ENCODE measurements at regions not wholly inside any gene's neighbourhood (a gene's known extent, or its start where the extent isn't known, plus 50 kb on each side); places are given as distances from the start of the nearest gene placed in this dataset.

DNA sequence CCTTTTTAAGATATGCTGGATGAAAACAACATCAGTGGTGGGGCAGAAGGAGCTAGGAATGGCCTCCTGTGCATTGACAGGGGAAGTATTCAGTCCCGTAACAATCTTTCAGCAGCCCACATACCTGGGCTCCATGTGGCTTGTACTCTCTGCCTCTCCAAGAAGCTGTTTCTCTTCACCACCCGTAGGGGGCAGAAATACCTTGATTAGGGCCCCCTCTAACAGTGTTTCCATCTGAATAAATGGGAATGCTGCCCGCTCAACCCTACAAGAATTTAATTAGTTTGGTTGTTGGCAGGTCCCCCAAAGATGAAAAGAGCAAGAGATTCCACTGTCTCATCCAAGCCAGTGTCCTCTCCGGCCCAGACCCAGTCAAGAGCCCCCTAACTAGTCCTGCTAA is 155.2 kb downstream of the SMIM20 start:
- Histone ChIP-seq H3K4me3 (ENCODE audit: low read length) (no peak overlapping the region), H3K9me3 (ENCODE audit: low read length) (no peaks in the 10 kb centered on the region), H3K27me3 (ENCODE audit: insufficient read depth, low read length, poor library complexity, severe bottlenecking) (no peaks in the 10 kb centered on the region), H3K36me3 (ENCODE audit: insufficient read depth, low read length) (no peaks in the 10 kb centered on the region), H3K4me1 (ENCODE audit: insufficient read depth, low read length) (no peaks in the 10 kb centered on the region), H3K27ac (ENCODE audit: low read depth, low read length) (no peak overlapping the region)
- no peak overlapping the region for H3K4me3 Mint-ChIP-seq
- H3K4me1 Mint-ChIP-seq, result peaks cover 3 to 4% (median 4%) of the 10 kb centered on the region in 3 donors
- CTCF ChIA-PET, result interaction anchor here (1.2 kb wide), 1 partner anchor 81 kb away, joined by 3 read pairs; no protein-coding TSS in a partner anchor
- POLR2A ChIA-PET, result no interaction called here
- H3K27me3 Mint-ChIP-seq, result peaks cover 3 to 4% of the 10 kb centered on the region in 2 donors
- H3K9me3 Mint-ChIP-seq, result no peaks in the 10 kb centered on the region
- H3K27ac Mint-ChIP-seq, result no peak overlapping the region
- H3K36me3 Mint-ChIP-seq, result no peaks in the 10 kb centered on the region
- DNase-seq, result no peak

DNA sequence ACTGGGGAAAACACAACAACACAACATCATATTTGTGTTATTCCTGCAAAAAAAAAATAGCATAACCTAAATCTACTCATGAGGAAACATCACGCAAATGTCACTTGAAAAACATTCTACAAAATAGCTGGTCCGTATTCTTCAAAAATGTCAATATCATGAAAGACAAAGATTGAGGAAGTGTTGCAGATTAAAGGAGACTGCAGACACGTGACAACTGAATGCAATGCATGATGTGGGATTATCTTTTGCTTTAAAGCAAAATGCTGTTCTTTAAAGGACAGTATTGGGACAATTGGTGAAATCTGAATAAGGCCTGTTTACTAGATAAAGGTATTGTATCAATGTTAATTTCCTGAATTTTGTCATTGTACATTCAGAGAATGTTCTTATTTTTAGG is 157.7 kb downstream of the SMIM20 start:
- Mint-ChIP-seq H3K27ac (peak overlapping the region in 1 of 8 donors; percentile 3), H3K4me1 (peaks cover 27 to 29% (median 29%) of the 10 kb centered on the region in 3 donors), H3K27me3 (peaks cover 0 to 3% of the 10 kb centered on the region in 2 donors), H3K36me3 (no peaks in the 10 kb centered on the region), H3K9me3 (no peaks in the 10 kb centered on the region), H3K4me3 (no peak overlapping the region)
- H3K4me1 ChIP-seq (ENCODE audit: insufficient read depth, low read length), result peaks cover 6% of the 10 kb centered on the region
- H3K9me3 ChIP-seq (ENCODE audit: low read length), result no peaks in the 10 kb centered on the region
- H3K27me3 ChIP-seq (ENCODE audit: insufficient read depth, low read length, poor library complexity, severe bottlenecking), result no peaks in the 10 kb centered on the region
- no peaks in the 10 kb centered on the region for H3K36me3 ChIP-seq (ENCODE audit: insufficient read depth, low read length)
- ChIA-PET CTCF (interaction anchor here (0.6 kb wide), 1 partner anchor 11 kb away, joined by 4 read pairs; no protein-coding TSS in a partner anchor), POLR2A (no interaction called here)
- no peak overlapping the region for H3K27ac ChIP-seq (ENCODE audit: low read depth, low read length)
- H3K4me3 ChIP-seq (ENCODE audit: low read length), result no peak overlapping the region
- DNase-seq, result no peak

DNA sequence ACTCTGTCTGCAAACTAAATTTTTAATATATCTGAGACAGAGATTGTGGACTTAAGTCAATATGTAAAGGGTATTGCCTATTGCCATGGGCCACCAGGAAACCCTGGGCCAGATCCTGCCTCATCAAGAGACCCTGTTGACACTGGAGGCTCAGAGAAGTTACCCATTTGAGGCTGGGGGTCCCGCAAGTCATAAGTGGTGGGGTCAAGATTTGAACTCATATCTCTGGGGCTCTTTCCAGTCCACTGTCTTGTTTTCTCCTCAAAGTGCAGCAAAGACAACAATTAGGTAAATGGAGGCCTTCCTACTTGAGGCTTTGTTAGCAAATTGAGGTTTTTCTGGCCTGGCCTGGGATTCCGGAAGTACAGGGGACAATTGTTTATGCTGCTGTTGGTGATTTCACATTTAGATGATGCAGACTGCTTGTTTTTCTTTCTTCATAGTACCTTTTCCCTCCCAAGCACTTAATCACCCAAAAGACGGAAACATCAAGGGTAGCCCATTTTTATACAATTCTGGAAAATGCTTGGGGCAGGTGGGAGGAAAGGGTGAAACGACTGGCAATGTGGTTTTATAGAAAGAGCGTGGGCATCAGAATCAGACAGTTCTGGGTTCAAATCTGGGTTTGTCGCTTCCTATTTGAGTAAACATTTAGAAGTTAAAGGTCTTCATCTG is 160.0 kb downstream of the SMIM20 start:
- H3K4me1 ChIP-seq (ENCODE audit: insufficient read depth, low read length), result peaks cover 6% of the 10 kb centered on the region
- H3K27ac ChIP-seq (ENCODE audit: low read depth, low read length), result no peak overlapping the region
- H3K9me3 ChIP-seq (ENCODE audit: low read length), result no peaks in the 10 kb centered on the region
- CTCF ChIA-PET, result interaction anchor here (1.1 to 1.2 kb wide), 2 partner anchors 256 to 337 kb away, joined by 3 to 5 read pairs; no protein-coding TSS in a partner anchor
- H3K4me3 Mint-ChIP-seq, result peak overlapping the region in 1 of 7 donors; percentile 33
- no peaks in the 10 kb centered on the region for H3K27me3 Mint-ChIP-seq
- H3K36me3 Mint-ChIP-seq, result no peaks in the 10 kb centered on the region
- H3K36me3 ChIP-seq (ENCODE audit: insufficient read depth, low read length), result no peaks in the 10 kb centered on the region
- peaks cover 27 to 31% (median 30%) of the 10 kb centered on the region in 3 donors for H3K4me1 Mint-ChIP-seq
- POLR2A ChIA-PET, result no interaction called here
- no peaks in the 10 kb centered on the region for H3K9me3 Mint-ChIP-seq
- DNase-seq, result no peak
- H3K4me3 ChIP-seq (ENCODE audit: low read length), result no peak overlapping the region
- peak overlapping the region in 5 of 8 donors; percentile 45 to 70 (median 67) for H3K27ac Mint-ChIP-seq
- no peaks in the 10 kb centered on the region for H3K27me3 ChIP-seq (ENCODE audit: insufficient read depth, low read length, poor library complexity, severe bottlenecking)

DNA sequence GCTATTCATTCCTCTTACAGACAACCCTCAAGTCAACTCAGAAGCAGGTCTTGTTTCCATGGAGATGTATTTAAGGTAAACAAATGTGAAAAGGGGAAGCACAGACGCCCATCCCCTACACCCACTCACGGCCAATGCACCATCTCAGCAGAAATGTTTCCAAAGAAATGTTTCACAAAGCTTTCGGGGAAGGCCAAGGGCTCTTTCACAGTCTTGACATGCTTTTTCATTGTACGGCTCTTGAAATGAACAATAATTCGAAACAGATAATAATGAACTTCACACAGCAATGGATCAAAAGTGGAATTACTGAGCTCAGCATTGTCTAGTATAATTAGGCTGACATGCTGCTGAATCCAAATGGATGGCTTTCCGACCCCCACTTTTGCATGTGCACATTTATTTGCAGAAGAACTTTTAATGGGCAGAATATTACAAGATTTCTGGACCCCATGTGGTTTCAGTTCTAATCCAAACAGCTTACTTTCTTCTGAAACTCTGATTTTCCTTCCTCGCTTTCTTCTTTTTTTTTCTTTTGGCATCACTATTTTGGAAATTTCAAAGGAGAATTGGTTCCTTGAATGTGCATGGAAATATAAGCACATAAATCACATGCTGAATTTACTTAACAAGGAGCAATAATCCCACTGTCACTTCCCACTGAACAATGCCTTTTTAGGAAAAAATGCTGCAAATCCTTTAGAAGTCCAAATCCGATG is 160.9 kb downstream of the SMIM20 start:
- Histone ChIP-seq H3K4me1 (ENCODE audit: insufficient read depth, low read length) (peaks cover 6% of the 10 kb centered on the region), H3K27me3 (ENCODE audit: insufficient read depth, low read length, poor library complexity, severe bottlenecking) (no peaks in the 10 kb centered on the region), H3K27ac (ENCODE audit: low read depth, low read length) (no peak overlapping the region), H3K9me3 (ENCODE audit: low read length) (no peaks in the 10 kb centered on the region), H3K36me3 (ENCODE audit: insufficient read depth, low read length) (no peaks in the 10 kb centered on the region), H3K4me3 (ENCODE audit: low read length) (no peak overlapping the region)
- ChIA-PET POLR2A (no interaction called here), CTCF (interaction anchor here (1.0 to 1.3 kb wide), 4 partner anchors 10 to 336 kb away, joined by 3 to 5 read pairs (median 3); no protein-coding TSS in a partner anchor)
- Mint-ChIP-seq H3K27ac (peak overlapping the region in 5 of 8 donors; percentile 16 to 70 (median 55)), H3K9me3 (no peaks in the 10 kb centered on the region), H3K27me3 (no peaks in the 10 kb centered on the region), H3K4me3 (peak overlapping the region in 2 of 7 donors; percentile 24 to 33), H3K36me3 (no peaks in the 10 kb centered on the region), H3K4me1 (peaks cover 27 to 31% (median 30%) of the 10 kb centered on the region in 3 donors)
- no peak for DNase-seq

DNA sequence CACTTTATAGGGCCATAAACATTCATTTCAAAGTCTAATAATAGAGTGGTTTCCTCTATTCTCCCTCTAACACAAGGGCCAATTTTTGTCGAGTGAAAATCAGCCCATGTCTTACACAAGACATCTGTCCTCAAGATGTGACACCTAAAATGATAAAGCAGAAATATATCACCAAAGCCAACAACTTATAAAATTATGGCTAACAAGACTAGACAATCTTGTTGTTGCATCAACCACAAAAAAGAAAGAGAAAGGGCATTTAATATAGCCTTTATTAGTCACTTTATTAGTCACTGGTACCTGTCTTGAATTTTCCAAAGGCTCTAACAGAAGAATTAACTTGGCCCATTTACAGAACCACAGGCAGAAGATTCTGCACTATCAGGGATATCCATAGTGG is 161.6 kb downstream of the SMIM20 start:
- H3K27ac ChIP-seq (ENCODE audit: low read depth, low read length), result no peak overlapping the region
- peaks cover 27 to 31% (median 30%) of the 10 kb centered on the region in 3 donors for H3K4me1 Mint-ChIP-seq

DNA sequence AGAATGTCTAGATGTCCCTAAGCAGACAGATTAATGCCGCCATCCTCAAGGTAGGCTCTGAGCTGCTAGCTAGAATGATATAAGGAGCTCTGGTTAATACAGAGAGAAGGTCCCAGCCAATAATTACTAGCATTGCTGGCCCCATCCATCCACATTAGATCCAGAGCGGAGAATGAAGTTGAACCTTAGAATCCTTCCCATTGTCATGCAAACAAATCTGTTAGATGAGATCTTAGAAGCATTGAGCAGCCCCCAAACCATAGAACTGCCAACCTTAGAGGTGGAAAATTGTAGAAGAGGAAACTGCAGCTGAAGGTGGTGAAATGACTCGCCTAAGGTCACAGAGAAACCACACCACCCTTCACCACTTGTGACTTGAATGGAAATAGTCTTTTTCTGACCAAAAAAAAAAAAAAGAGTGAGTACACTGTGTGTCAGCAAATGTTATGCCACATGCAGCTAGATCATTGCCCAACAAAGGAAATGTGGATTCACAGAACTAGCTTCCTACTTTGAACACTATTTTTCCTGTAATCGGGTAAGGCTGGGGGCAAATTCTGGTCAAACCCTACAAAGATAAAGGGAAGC is 162.1 kb downstream of the SMIM20 start:
- H3K9me3 ChIP-seq (ENCODE audit: low read length), result no peaks in the 10 kb centered on the region
- H3K27ac ChIP-seq (ENCODE audit: low read depth, low read length), result no peak overlapping the region
- Mint-ChIP-seq H3K4me3 (peak overlapping the region in 2 of 7 donors; percentile 18), H3K27ac (peak overlapping the region in 6 of 8 donors; percentile 2 to 53 (median 18)), H3K36me3 (no peaks in the 10 kb centered on the region), H3K27me3 (peaks cover 0 to 7% of the 10 kb centered on the region in 2 donors), H3K9me3 (no peaks in the 10 kb centered on the region), H3K4me1 (peaks cover 27 to 34% (median 33%) of the 10 kb centered on the region in 3 donors)
- CTCF ChIA-PET, result interaction anchor here (1.0 to 1.6 kb wide), 3 partner anchors 9 to 334 kb away, joined by 3 read pairs; no protein-coding TSS in a partner anchor
- POLR2A ChIA-PET, result interaction anchor here (0.7 kb wide), 1 partner anchor 243 kb away, joined by 4 read pairs; no protein-coding TSS in a partner anchor
- H3K4me1 ChIP-seq (ENCODE audit: insufficient read depth, low read length), result peaks cover 6% of the 10 kb centered on the region
- no peaks in the 10 kb centered on the region for H3K36me3 ChIP-seq (ENCODE audit: insufficient read depth, low read length)
- H3K27me3 ChIP-seq (ENCODE audit: insufficient read depth, low read length, poor library complexity, severe bottlenecking), result no peaks in the 10 kb centered on the region
- no peak overlapping the region for H3K4me3 ChIP-seq (ENCODE audit: low read length)
- DNase-seq, result no peak

More for the DNA sequence above, 161.6 kb downstream of the SMIM20 start:
- Mint-ChIP-seq H3K36me3 (no peaks in the 10 kb centered on the region), H3K9me3 (no peaks in the 10 kb centered on the region), H3K27me3 (peaks cover 0 to 6% of the 10 kb centered on the region in 2 donors), H3K4me3 (no peak overlapping the region), H3K27ac (peak overlapping the region in 6 of 8 donors; percentile 2 to 53 (median 18))
- POLR2A ChIA-PET, result no interaction called here
- H3K9me3 ChIP-seq (ENCODE audit: low read length), result no peaks in the 10 kb centered on the region
- no peak for DNase-seq
- H3K4me1 ChIP-seq (ENCODE audit: insufficient read depth, low read length), result peaks cover 6% of the 10 kb centered on the region
- CTCF ChIA-PET, result interaction anchor here (1.0 to 1.3 kb wide), 3 partner anchors 10 to 335 kb away, joined by 3 to 5 read pairs (median 3); no protein-coding TSS in a partner anchor
- no peak overlapping the region for H3K4me3 ChIP-seq (ENCODE audit: low read length)
- no peaks in the 10 kb centered on the region for H3K27me3 ChIP-seq (ENCODE audit: insufficient read depth, low read length, poor library complexity, severe bottlenecking)
- no peaks in the 10 kb centered on the region for H3K36me3 ChIP-seq (ENCODE audit: insufficient read depth, low read length)

DNA sequence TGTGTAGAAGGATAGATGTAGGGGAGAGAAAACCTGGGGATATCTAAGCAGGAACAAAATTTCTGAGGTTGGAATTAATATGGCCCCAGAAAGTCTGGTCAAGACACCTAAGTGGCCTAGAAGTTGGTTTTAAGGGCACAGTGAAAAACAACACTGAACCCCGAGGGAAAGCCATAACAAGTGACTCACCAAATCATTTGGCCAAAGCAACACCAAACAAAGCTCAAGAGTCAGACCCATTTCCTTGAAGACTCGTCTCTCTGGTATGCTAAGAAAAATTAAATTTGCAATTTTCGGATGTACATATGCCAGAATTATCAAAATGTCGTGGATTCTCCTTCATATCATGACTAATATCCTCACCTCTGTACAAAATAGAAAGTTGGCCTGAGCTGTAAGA is 162.9 kb downstream of the SMIM20 start:
- DNase-seq, result no peak
- POLR2A ChIA-PET, result no interaction called here
- no peaks in the 10 kb centered on the region for H3K36me3 Mint-ChIP-seq
- no peaks in the 10 kb centered on the region for H3K9me3 Mint-ChIP-seq
- peaks cover under 1 to 9% of the 10 kb centered on the region in 2 donors for H3K27me3 Mint-ChIP-seq
- CTCF ChIA-PET, result interaction anchor here (0.9 to 1.6 kb wide), 3 partner anchors 89 to 333 kb away, joined by 3 read pairs; no protein-coding TSS in a partner anchor
- H3K27ac Mint-ChIP-seq, result no peak overlapping the region
- H3K9me3 ChIP-seq (ENCODE audit: low read length), result no peaks in the 10 kb centered on the region
- H3K27ac ChIP-seq (ENCODE audit: low read depth, low read length), result no peak overlapping the region
- peaks cover 6% of the 10 kb centered on the region for H3K4me1 ChIP-seq (ENCODE audit: insufficient read depth, low read length)
- peaks cover 33 to 41% (median 41%) of the 10 kb centered on the region in 3 donors for H3K4me1 Mint-ChIP-seq
- no peak overlapping the region for H3K4me3 Mint-ChIP-seq
- H3K36me3 ChIP-seq (ENCODE audit: insufficient read depth, low read length), result no peaks in the 10 kb centered on the region
- H3K27me3 ChIP-seq (ENCODE audit: insufficient read depth, low read length, poor library complexity, severe bottlenecking), result no peaks in the 10 kb centered on the region
- no peak overlapping the region for H3K4me3 ChIP-seq (ENCODE audit: low read length)
